ENCODE measurements at regions not wholly inside any gene's neighbourhood (a gene's known extent, or its start where the extent isn't known, plus 50 kb on each side); places are given as distances from the start of the nearest gene placed in this dataset.

GRCh38 chr14:98955741-98956070 lies 316.3 kb downstream of the BCL11B start:
- TF ChIP-seq CTCF (IDR thresholded peaks at IDR 0.05; ENCODE audit: insufficient read depth, low read length) (no peak), POLR2AphosphoS5 (IDR thresholded peaks at IDR 0.05; ENCODE audit: low read depth) (no peak), REST (IDR thresholded peaks at IDR 0.05; ENCODE audit: insufficient replicate concordance, low read depth) (no peak), GABPA (IDR thresholded peaks at IDR 0.05; ENCODE audit: low read depth) (no peak), SPI1 (IDR thresholded peaks at IDR 0.05; ENCODE audit: borderline replicate concordance, low read depth) (no peak)
